Naive thymus-derived CD4-positive, alpha-beta T cell (primary cell): ENCODE measurements at regions not wholly inside any gene's neighbourhood (a gene's known extent, or its start where the extent isn't known, plus 50 kb on each side); places are given as distances from the start of the nearest gene placed in this dataset.

Experiments used
- ATAC-seq: fragments of 150-1000 bp; cut with Tn5 transposase; 2 replicates; pipeline ENCODE4 v1.10.0; 2021; ENCODE audit warnings: mild to moderate bottlenecking, moderate library complexity
- CTCF ChIA-PET: fragments of 350-600 bp; sonication (Branson Sonifier 250); formaldehyde crosslinking; loops from one replicate; lab custom pipeline; 2021; ENCODE audit warnings: antibody characterized with exemption; lab: Charles Lee
- POLR2A ChIA-PET: fragments of 350-600 bp; sonication (Branson Sonifier 250); formaldehyde crosslinking; loops from one replicate; lab custom pipeline; 2021; ENCODE audit warnings: antibody characterized with exemption, inconsistent platforms; lab: Charles Lee
- DNase-seq, 9 donors: peaks; one replicate each; pipeline versions ENCODE4 v3.0.0 to v3.0.0-alpha.2; 2020 to 2022; ENCODE audit warnings: mixed read lengths in 1 of 9
- H3K27ac ChIP-seq: one replicate; pipeline ENCODE4 v1.7.0; 2013; ENCODE audit warnings: mild to moderate bottlenecking, low read depth, low read length, moderate library complexity
- H3K27me3 ChIP-seq, 2 donors: one replicate each; pipeline ENCODE4 v1.7.0; 2013; ENCODE audit warnings: low read length in 2 of 2, mild to moderate bottlenecking in 2 of 2, moderate library complexity in 2 of 2; ENCODE audit not compliant: control insufficient read depth in 2 of 2, insufficient read depth in 2 of 2
- H3K36me3 ChIP-seq, 3 experiments: 1 replicate in 2 of 3; 2 replicates in 1 of 3; pipeline ENCODE4 v1.7.0; 2013; ENCODE audit warnings: low read length in 3 of 3, mild to moderate bottlenecking in 3 of 3, moderate library complexity in 1 of 3; ENCODE audit not compliant: insufficient read depth in 3 of 3, control insufficient read depth in 2 of 3
- H3K4me1 ChIP-seq, 2 donors: one replicate each; pipeline ENCODE4 v1.7.0; 2013; ENCODE audit warnings: low read length in 2 of 2, mild to moderate bottlenecking in 2 of 2, moderate library complexity in 1 of 2; ENCODE audit not compliant: control insufficient read depth in 2 of 2, insufficient read depth in 2 of 2
- H3K4me3 ChIP-seq: 2 replicates; pipeline ENCODE4 v1.7.0; 2013; ENCODE audit warnings: mild to moderate bottlenecking, low read length
- H3K9me3 ChIP-seq, 3 experiments: 1 replicate in 2 of 3; 2 replicates in 1 of 3; pipeline ENCODE4 v1.7.0; 2013; ENCODE audit warnings: low read length in 3 of 3; ENCODE audit not compliant: control insufficient read depth in 2 of 3
- H3K27ac Mint-ChIP-seq, 9 donors: one replicate each; pipeline ENCODE4 v1.8.0; 2020 to 2022; ENCODE audit warnings: mixed read lengths in 9 of 9, mild to moderate bottlenecking in 8 of 9, moderate library complexity in 5 of 9, inconsistent platforms in 2 of 9
- H3K27me3 Mint-ChIP-seq, 5 donors: one replicate each; pipeline ENCODE4 v1.8.0; 2021 to 2022; ENCODE audit warnings: mixed read lengths in 5 of 5, mild to moderate bottlenecking in 1 of 5
- H3K36me3 Mint-ChIP-seq, 5 donors: one replicate each; pipeline ENCODE4 v1.8.0; 2020 to 2022; ENCODE audit warnings: mixed read lengths in 5 of 5, mild to moderate bottlenecking in 3 of 5, inconsistent platforms in 1 of 5
- H3K4me1 Mint-ChIP-seq, 7 donors: one replicate each; pipeline ENCODE4 v1.8.0; 2020 to 2022; ENCODE audit warnings: mixed read lengths in 7 of 7, mild to moderate bottlenecking in 3 of 7, inconsistent platforms in 1 of 7
- H3K4me3 Mint-ChIP-seq, 10 donors: one replicate each; pipeline ENCODE4 v1.8.0; 2020 to 2022; ENCODE audit warnings: mild to moderate bottlenecking in 10 of 10, mixed read lengths in 10 of 10, moderate library complexity in 6 of 10, inconsistent platforms in 2 of 10
- H3K9me3 Mint-ChIP-seq, 11 donors: one replicate each; pipeline ENCODE4 v1.8.0; 2020 to 2022; ENCODE audit warnings: mixed read lengths in 11 of 11, mild to moderate bottlenecking in 4 of 11, inconsistent platforms in 1 of 11, moderate library complexity in 1 of 11
- intact Hi-C, 2 donors: fragments of 100-400 bp; cut with micrococcal nuclease; formaldehyde crosslinking; loops; one replicate each; pipeline ENCODE4 v1.15.1; 2023

- H3K27me3 Mint-ChIP-seq = peaks cover 15 to 65% (median 25%) of the 10 kb centered on the region in 5 donors
- Histone ChIP-seq H3K4me3 (no peak overlapping the region), H3K36me3 (no peaks in the 10 kb centered on the region), H3K27ac (no peak overlapping the region), H3K4me1 (no peaks in the 10 kb centered on the region), H3K9me3 (no peaks in the 10 kb centered on the region), H3K27me3 (no peaks in the 10 kb centered on the region)
- no peak for DNase-seq
- intact Hi-C loops = no loop called here
- peaks cover 0 to 5% (median 0%) of the 10 kb centered on the region in 11 donors for H3K9me3 Mint-ChIP-seq
- ATAC-seq = no peak
- peaks cover 0 to 4% (median 0%) of the 10 kb centered on the region in 5 donors for H3K36me3 Mint-ChIP-seq
- no peak overlapping the region for H3K4me3 Mint-ChIP-seq
- no peak overlapping the region for H3K27ac Mint-ChIP-seq
- peaks cover 0 to 2% (median 0%) of the 10 kb centered on the region in 7 donors for H3K4me1 Mint-ChIP-seq
- ChIA-PET CTCF (no interaction called here), POLR2A (no interaction called here)
Observed at GRCh38 chr16:86363057-86363490, 147.3 kb upstream of the FOXF1 start.

- no peak overlapping the region for H3K4me3 ChIP-seq
- no peaks in the 10 kb centered on the region for H3K27me3 ChIP-seq
- no peaks in the 10 kb centered on the region for H3K36me3 Mint-ChIP-seq
- peaks cover 0 to 2% (median 0%) of the 10 kb centered on the region in 7 donors for H3K4me1 Mint-ChIP-seq
- intact Hi-C loops = no loop called here
- H3K27me3 Mint-ChIP-seq = peaks cover 17 to 56% (median 24%) of the 10 kb centered on the region in 5 donors
- H3K36me3 ChIP-seq = no peaks in the 10 kb centered on the region
- ChIA-PET CTCF (no interaction called here), POLR2A (no interaction called here)
- H3K27ac ChIP-seq = no peak overlapping the region
- H3K27ac Mint-ChIP-seq = no peak overlapping the region
- no peak for ATAC-seq
- H3K4me3 Mint-ChIP-seq = no peak overlapping the region
- peaks cover 0 to 4% (median 0%) of the 10 kb centered on the region in 11 donors for H3K9me3 Mint-ChIP-seq
- no peak for DNase-seq
- no peaks in the 10 kb centered on the region for H3K4me1 ChIP-seq
- H3K9me3 ChIP-seq = no peaks in the 10 kb centered on the region
Observed at GRCh38 chr16:86363836-86364618, 146.3 kb upstream of the FOXF1 start.

GRCh38 chr16:86364653-86365380 is 145.5 kb upstream of the FOXF1 start:
- Histone ChIP-seq H3K4me1 (no peaks in the 10 kb centered on the region), H3K27ac (no peak overlapping the region), H3K36me3 (no peaks in the 10 kb centered on the region), H3K27me3 (no peaks in the 10 kb centered on the region), H3K9me3 (no peaks in the 10 kb centered on the region), H3K4me3 (no peak overlapping the region)
- DNase-seq = no peak
- no peak overlapping the region for H3K27ac Mint-ChIP-seq
- ChIA-PET POLR2A (no interaction called here), CTCF (no interaction called here)
- peaks cover 0 to 4% (median 0%) of the 10 kb centered on the region in 11 donors for H3K9me3 Mint-ChIP-seq
- no peak overlapping the region for H3K4me3 Mint-ChIP-seq
- no peaks in the 10 kb centered on the region for H3K36me3 Mint-ChIP-seq
- intact Hi-C loops = no loop called here
- H3K27me3 Mint-ChIP-seq = peaks cover 17 to 48% (median 23%) of the 10 kb centered on the region in 5 donors
- H3K4me1 Mint-ChIP-seq = peaks cover 0 to 2% (median 0%) of the 10 kb centered on the region in 7 donors
- ATAC-seq = no peak

- ChIA-PET CTCF (no interaction called here), POLR2A (no interaction called here)
- Mint-ChIP-seq H3K4me1 (peaks cover 0 to 2% (median 0%) of the 10 kb centered on the region in 7 donors), H3K36me3 (no peaks in the 10 kb centered on the region), H3K4me3 (no peak overlapping the region), H3K27me3 (peaks cover 17 to 41% (median 24%) of the 10 kb centered on the region in 5 donors), H3K27ac (no peak overlapping the region), H3K9me3 (peaks cover 0 to 4% (median 0%) of the 10 kb centered on the region in 11 donors)
- no peaks in the 10 kb centered on the region for H3K36me3 ChIP-seq
- intact Hi-C loops = no loop called here
- no peak for DNase-seq
- no peaks in the 10 kb centered on the region for H3K4me1 ChIP-seq
- H3K27ac ChIP-seq = no peak overlapping the region
- H3K4me3 ChIP-seq = no peak overlapping the region
- no peaks in the 10 kb centered on the region for H3K27me3 ChIP-seq
- H3K9me3 ChIP-seq = no peaks in the 10 kb centered on the region
- ATAC-seq = no peak
Observed at GRCh38 chr16:86365513-86366273, 144.6 kb upstream of the FOXF1 start.

GRCh38 chr16:86366481-86366880 is 143.8 kb upstream of the FOXF1 start:
- Mint-ChIP-seq H3K27ac (no peak overlapping the region), H3K4me3 (no peak overlapping the region), H3K27me3 (peaks cover 17 to 38% (median 23%) of the 10 kb centered on the region in 5 donors), H3K4me1 (peaks cover 0 to 2% (median 0%) of the 10 kb centered on the region in 7 donors), H3K36me3 (no peaks in the 10 kb centered on the region), H3K9me3 (peaks cover 0 to 4% (median 0%) of the 10 kb centered on the region in 11 donors)
- Histone ChIP-seq H3K9me3 (no peaks in the 10 kb centered on the region), H3K36me3 (no peaks in the 10 kb centered on the region), H3K4me3 (no peak overlapping the region), H3K27ac (no peak overlapping the region), H3K27me3 (no peaks in the 10 kb centered on the region), H3K4me1 (no peaks in the 10 kb centered on the region)
- intact Hi-C loops = no loop called here
- ChIA-PET POLR2A (no interaction called here), CTCF (no interaction called here)
- ATAC-seq = no peak
- no peak for DNase-seq

GRCh38 chr16:86367291-86368072 is 142.8 kb upstream of the FOXF1 start:
- Mint-ChIP-seq H3K9me3 (peaks cover 0 to 2% (median 0%) of the 10 kb centered on the region in 11 donors), H3K36me3 (no peaks in the 10 kb centered on the region), H3K27me3 (peaks cover 14 to 38% (median 23%) of the 10 kb centered on the region in 5 donors), H3K27ac (no peak overlapping the region), H3K4me1 (no peaks in the 10 kb centered on the region), H3K4me3 (no peak overlapping the region)
- DNase-seq (no peak), ATAC-seq (no peak)
- Histone ChIP-seq H3K27ac (no peak overlapping the region), H3K27me3 (no peaks in the 10 kb centered on the region), H3K4me3 (no peak overlapping the region), H3K4me1 (no peaks in the 10 kb centered on the region), H3K9me3 (no peaks in the 10 kb centered on the region), H3K36me3 (no peaks in the 10 kb centered on the region)
- CTCF ChIA-PET = no interaction called here
- POLR2A ChIA-PET = no interaction called here
- intact Hi-C loops = no loop called here
